ENCODE measurements at regions not wholly inside any gene's neighbourhood (a gene's known extent, or its start where the extent isn't known, plus 50 kb on each side); places are given as distances from the start of the nearest gene placed in this dataset.

DNA sequence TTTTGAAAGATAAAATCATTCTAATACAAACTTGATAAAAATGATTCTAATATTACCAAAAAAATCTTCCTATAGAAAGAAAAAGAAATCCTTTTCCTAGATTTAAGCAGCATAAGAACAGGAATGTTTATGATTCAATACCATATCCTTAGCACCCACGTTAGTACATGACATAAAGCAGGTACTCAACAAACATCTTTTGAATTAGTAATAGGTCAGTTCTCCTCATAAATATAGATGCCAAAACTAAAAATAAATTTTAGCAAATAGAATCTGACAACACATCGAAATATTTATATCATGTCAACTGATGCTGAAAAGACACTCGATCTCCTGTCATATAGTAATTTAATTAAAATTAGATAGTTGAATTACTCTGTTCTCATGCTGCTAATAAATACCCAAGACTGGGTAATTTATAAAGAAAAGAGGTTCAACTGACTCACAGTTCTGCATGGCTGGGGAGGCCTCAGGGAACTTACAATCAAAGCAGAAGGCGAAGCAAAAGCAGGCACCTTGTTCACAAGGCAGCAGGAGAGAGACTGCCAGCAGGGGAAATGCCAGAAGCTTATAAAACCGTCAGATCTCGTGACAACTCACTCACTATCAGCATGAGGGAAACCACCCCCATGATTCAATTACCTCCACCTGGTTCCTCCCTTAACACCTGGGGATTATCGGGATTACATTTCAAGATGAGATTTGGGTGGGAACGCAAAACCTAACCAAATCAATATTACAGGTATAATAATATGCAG, 191.8 kb downstream of the HTR7 start:
- no peak for DNase-seq (ENCODE audit: low read depth)
- TF ChIP-seq CTCF (IDR thresholded peaks at IDR 0.05; ENCODE audit: insufficient read depth, low read length, poor library complexity, severe bottlenecking) = no peak
- Histone ChIP-seq H3K27me3 (ENCODE audit: control insufficient read depth, insufficient read depth, low read length) (no peaks in the 10 kb centered on the region), H3K4me3 (ENCODE audit: low read depth, low read length) (no peak overlapping the region), H3K36me3 (ENCODE audit: control insufficient read depth, insufficient read depth, low read length) (no peaks in the 10 kb centered on the region)

- Histone ChIP-seq H3K36me3 (ENCODE audit: control insufficient read depth, insufficient read depth, low read length) (no peaks in the 10 kb centered on the region), H3K4me3 (ENCODE audit: low read depth, low read length) (no peak overlapping the region), H3K27me3 (ENCODE audit: control insufficient read depth, insufficient read depth, low read length) (no peaks in the 10 kb centered on the region)
- no peak for TF ChIP-seq CTCF (IDR thresholded peaks at IDR 0.05; ENCODE audit: insufficient read depth, low read length, poor library complexity, severe bottlenecking)
- no peak for DNase-seq (ENCODE audit: low read depth)
These were observed 183.4 kb downstream of the HTR7 start for GRCh38 chr10:90674461-90674860.

GRCh38 chr10:90674928-90675327, 182.9 kb downstream of the HTR7 start:
- no peaks in the 10 kb centered on the region for H3K36me3 ChIP-seq (ENCODE audit: control insufficient read depth, insufficient read depth, low read length)
- TF ChIP-seq CTCF (IDR thresholded peaks at IDR 0.05; ENCODE audit: insufficient read depth, low read length, poor library complexity, severe bottlenecking) = no peak
- H3K27me3 ChIP-seq (ENCODE audit: control insufficient read depth, insufficient read depth, low read length) = no peaks in the 10 kb centered on the region
- DNase-seq (ENCODE audit: low read depth) = no peak
- H3K4me3 ChIP-seq (ENCODE audit: low read depth, low read length) = no peak overlapping the region

- no peaks in the 10 kb centered on the region for H3K27me3 ChIP-seq (ENCODE audit: control insufficient read depth, insufficient read depth, low read length)
- no peaks in the 10 kb centered on the region for H3K36me3 ChIP-seq (ENCODE audit: control insufficient read depth, insufficient read depth, low read length)
- no peak for TF ChIP-seq CTCF (IDR thresholded peaks at IDR 0.05; ENCODE audit: insufficient read depth, low read length, poor library complexity, severe bottlenecking)
- no peak for DNase-seq (ENCODE audit: low read depth)
- no peak overlapping the region for H3K4me3 ChIP-seq (ENCODE audit: low read depth, low read length)
These were observed 182.2 kb downstream of the HTR7 start for GRCh38 chr10:90675621-90676020.

All from kidney epithelial cell (primary cell).